GM12873 (cell line): ENCODE measurements at regions not wholly inside any gene's neighbourhood (a gene's known extent, or its start where the extent isn't known, plus 50 kb on each side); places are given as distances from the start of the nearest gene placed in this dataset.

ENCODE experiments used
- CTCF ChIP-seq: IDR thresholded peaks from 2 replicates; pipeline ENCODE4 v1.5.1; 2012; ENCODE audit warnings: low read depth, mild to moderate bottlenecking, moderate library complexity, low read length, control low read depth; ENCODE audit not compliant: insufficient read depth; ENCODE audit errors: missing control alignments

- no peak for TF ChIP-seq CTCF
These were observed 663.9 kb downstream of the DOK5 start for GRCh38 chr20:55139173-55139765.

- TF ChIP-seq CTCF: no peak
These were observed 660.5 kb downstream of the DOK5 start for GRCh38 chr20:55135923-55136322.

- no peak for TF ChIP-seq CTCF
These were observed 657.1 kb downstream of the DOK5 start for GRCh38 chr20:55132523-55132922.

GRCh38 chr20:55116598-55116997, 641.2 kb downstream of the DOK5 start:
- TF ChIP-seq CTCF: no peak

- no peak for TF ChIP-seq CTCF
These were observed 627.8 kb downstream of the DOK5 start for GRCh38 chr20:55103188-55103587.

- no peak for TF ChIP-seq CTCF
These were observed 623.9 kb downstream of the DOK5 start for GRCh38 chr20:55099251-55099650.

- TF ChIP-seq CTCF: no peak
These were observed 622.2 kb downstream of the DOK5 start for GRCh38 chr20:55097621-55098020.
